Mucosa of rectum (tissue), 2 donors: ENCODE measurements at regions not wholly inside any gene's neighbourhood (a gene's known extent, or its start where the extent isn't known, plus 50 kb on each side); places are given as distances from the start of the nearest gene placed in this dataset.

ENCODE experiments used
- H3K27ac ChIP-seq, 2 donors: one replicate each; pipeline ENCODE4 v1.7.0; 2013; ENCODE audit warnings: inconsistent platforms in 2 of 2, low read depth in 2 of 2, low read length in 2 of 2
- H3K27me3 ChIP-seq, 2 donors: one replicate each; pipeline ENCODE4 v1.7.0; 2013; ENCODE audit warnings: low read length in 2 of 2; ENCODE audit not compliant: control insufficient read depth in 2 of 2, insufficient read depth in 2 of 2
- H3K36me3 ChIP-seq, 2 donors: one replicate each; pipeline ENCODE4 v1.7.0; 2013; ENCODE audit warnings: low read length in 2 of 2; ENCODE audit not compliant: control insufficient read depth in 2 of 2, insufficient read depth in 2 of 2
- H3K4me1 ChIP-seq, 2 donors: one replicate each; pipeline ENCODE4 v1.7.0; 2013; ENCODE audit warnings: low read length in 2 of 2, mild to moderate bottlenecking in 1 of 2; ENCODE audit not compliant: control insufficient read depth in 2 of 2, insufficient read depth in 2 of 2
- H3K4me3 ChIP-seq, 2 donors: one replicate each; pipeline ENCODE4 v1.7.0; 2013; ENCODE audit warnings: low read length in 2 of 2
- H3K9ac ChIP-seq, 2 donors: one replicate each; pipeline ENCODE4 v1.7.0; 2013; ENCODE audit warnings: low read length in 2 of 2, low read depth in 1 of 2, mild to moderate bottlenecking in 1 of 2
- H3K9me3 ChIP-seq, 2 donors: one replicate each; pipeline ENCODE4 v1.7.0; 2013; ENCODE audit warnings: low read length in 2 of 2; ENCODE audit not compliant: control insufficient read depth in 2 of 2
- donor health status: healthy.
- donor health status: Normal muscosa, but diverticular disease.

GRCh38 chr14:96637521-96637920 lies 135.3 kb downstream of the PAPOLA start:
- Histone ChIP-seq H3K4me1 (no peaks in the 10 kb centered on the region), H3K9me3 (no peaks in the 10 kb centered on the region), H3K9ac (no peak overlapping the region), H3K36me3 (no peaks in the 10 kb centered on the region), H3K27ac (no peak overlapping the region), H3K4me3 (no peak overlapping the region), H3K27me3 (no peaks in the 10 kb centered on the region)

GRCh38 chr14:96638041-96638855 lies 136.1 kb downstream of the PAPOLA start:
- Histone ChIP-seq H3K36me3 (no peaks in the 10 kb centered on the region), H3K27ac (no peak overlapping the region), H3K4me1 (no peaks in the 10 kb centered on the region), H3K27me3 (no peaks in the 10 kb centered on the region), H3K4me3 (no peak overlapping the region), H3K9me3 (no peaks in the 10 kb centered on the region), H3K9ac (no peak overlapping the region)

DNA sequence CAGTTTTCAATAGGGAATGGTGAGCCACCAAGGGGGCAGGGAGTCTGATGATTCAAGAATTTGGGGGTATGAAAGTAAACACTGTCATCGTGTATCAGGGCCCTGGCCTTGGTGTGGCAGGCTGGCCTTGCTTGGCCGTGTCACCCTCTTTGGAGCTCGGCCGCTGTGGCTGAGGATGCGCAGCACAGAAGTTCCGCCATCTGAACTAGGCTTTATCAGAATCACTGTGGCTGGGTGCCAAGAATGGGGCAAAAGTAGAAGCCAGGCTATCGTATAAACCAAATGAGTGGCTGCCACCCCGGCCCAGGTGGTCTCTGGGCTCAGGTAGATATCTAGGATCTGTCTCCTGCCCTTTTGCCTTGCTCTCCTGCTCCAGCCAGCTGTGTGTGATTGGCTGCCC lies 137.4 kb downstream of the PAPOLA start:
- Histone ChIP-seq H3K27me3 (no peaks in the 10 kb centered on the region), H3K9ac (no peak overlapping the region), H3K27ac (no peak overlapping the region), H3K4me1 (no peaks in the 10 kb centered on the region), H3K36me3 (no peaks in the 10 kb centered on the region), H3K4me3 (no peak overlapping the region), H3K9me3 (no peaks in the 10 kb centered on the region)

DNA sequence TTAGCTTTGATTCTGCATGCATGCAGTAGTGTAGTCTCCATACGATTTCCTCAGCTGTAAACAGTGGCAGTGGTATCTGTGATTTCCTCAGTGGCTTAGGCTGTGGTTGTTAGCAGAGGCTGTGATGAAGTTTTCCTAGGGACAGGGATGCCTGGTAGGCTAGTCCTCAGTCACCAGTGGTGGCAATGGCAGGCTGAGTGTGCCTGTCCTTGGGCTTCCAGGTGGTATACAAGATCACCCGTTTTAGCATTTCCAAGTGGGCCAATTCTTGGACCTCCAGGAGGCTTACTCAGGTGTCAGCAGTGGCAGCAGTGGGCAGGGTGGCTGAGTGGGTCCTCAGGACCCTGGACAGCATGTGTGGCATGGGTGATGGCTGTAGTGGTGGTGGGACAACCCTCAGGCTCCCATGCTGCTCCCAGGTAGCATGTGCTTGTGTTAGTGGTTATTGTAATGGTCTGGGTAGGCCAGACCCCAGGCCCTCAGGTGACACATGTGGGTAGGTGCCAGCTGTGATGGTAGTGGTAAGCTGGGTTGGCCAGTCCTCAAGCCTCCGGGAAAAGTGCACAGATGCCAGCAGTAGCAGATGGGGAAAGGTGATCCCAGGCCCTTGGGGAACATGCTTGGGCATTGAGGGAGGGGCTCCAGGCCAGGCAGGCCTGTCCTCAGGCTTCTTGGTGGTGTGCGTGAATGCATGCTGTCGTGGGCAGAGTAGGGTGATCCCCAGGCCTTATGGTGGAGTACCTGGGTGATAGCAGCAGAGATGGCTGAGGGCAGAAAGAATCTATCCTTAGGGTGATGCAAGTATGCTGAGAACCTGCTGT lies 146.5 kb downstream of the PAPOLA start:
- Histone ChIP-seq H3K9me3 (no peaks in the 10 kb centered on the region), H3K36me3 (no peaks in the 10 kb centered on the region), H3K27ac (no peak overlapping the region), H3K27me3 (no peaks in the 10 kb centered on the region), H3K4me1 (no peaks in the 10 kb centered on the region), H3K9ac (no peak overlapping the region), H3K4me3 (no peak overlapping the region)

DNA sequence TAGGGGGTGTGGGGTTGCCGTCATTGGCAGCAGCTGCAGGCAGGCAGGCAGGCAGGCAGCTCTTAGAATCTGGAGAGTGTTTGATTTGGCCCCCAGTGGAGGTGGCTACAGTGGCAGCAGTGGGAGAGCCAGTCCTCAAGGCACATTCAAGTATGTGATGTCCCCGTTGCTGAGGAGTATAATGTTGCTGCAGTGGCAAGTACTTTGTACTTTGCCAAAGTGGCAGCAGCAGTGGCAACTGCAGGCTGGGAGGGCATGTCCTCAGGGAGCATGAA lies 147.1 kb downstream of the PAPOLA start:
- no peaks in the 10 kb centered on the region for H3K9me3 ChIP-seq
- no peaks in the 10 kb centered on the region for H3K36me3 ChIP-seq
- H3K9ac ChIP-seq: no peak overlapping the region
- no peak overlapping the region for H3K4me3 ChIP-seq
- H3K27ac ChIP-seq: no peak overlapping the region
- H3K27me3 ChIP-seq: no peaks in the 10 kb centered on the region
- no peaks in the 10 kb centered on the region for H3K4me1 ChIP-seq

DNA sequence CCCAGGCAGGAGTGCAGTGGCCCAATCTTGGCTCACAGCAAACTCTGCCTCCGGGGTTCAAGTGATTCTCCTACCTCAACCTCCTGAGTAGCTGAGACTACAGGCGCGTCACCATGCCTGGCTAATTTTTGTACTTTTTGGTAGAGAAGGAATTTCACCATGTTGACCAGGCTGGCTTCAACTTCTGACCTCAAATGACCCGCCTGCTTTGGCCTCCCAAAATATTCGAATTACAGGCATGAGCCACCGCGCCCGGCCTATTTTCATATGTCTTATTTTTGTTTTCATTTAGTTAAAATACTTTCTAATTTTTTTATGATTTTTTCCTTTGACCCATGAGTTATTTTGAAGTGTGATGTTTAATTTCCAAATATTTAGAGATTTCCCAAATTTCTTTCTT lies 143.6 kb upstream of the VRK1 start:
- H3K27me3 ChIP-seq: no peaks in the 10 kb centered on the region

GRCh38 chr14:96658611-96659010 lies 138.6 kb upstream of the VRK1 start:
- Histone ChIP-seq H3K9ac (no peak overlapping the region), H3K4me1 (no peaks in the 10 kb centered on the region), H3K9me3 (no peaks in the 10 kb centered on the region), H3K4me3 (no peak overlapping the region), H3K27ac (no peak overlapping the region), H3K27me3 (peaks cover 0 to 5% of the 10 kb centered on the region in 2 donors), H3K36me3 (no peaks in the 10 kb centered on the region)

More for the DNA sequence above, 143.6 kb upstream of the VRK1 start:
- H3K36me3 ChIP-seq: no peaks in the 10 kb centered on the region
- H3K9me3 ChIP-seq: no peaks in the 10 kb centered on the region
- H3K4me1 ChIP-seq: no peaks in the 10 kb centered on the region
- no peak overlapping the region for H3K9ac ChIP-seq
- no peak overlapping the region for H3K27ac ChIP-seq
- no peak overlapping the region for H3K4me3 ChIP-seq

- H3K4me1 ChIP-seq: no peaks in the 10 kb centered on the region
- no peak overlapping the region for H3K9ac ChIP-seq
- H3K4me3 ChIP-seq: no peak overlapping the region
- no peaks in the 10 kb centered on the region for H3K9me3 ChIP-seq
- no peak overlapping the region for H3K27ac ChIP-seq
- H3K27me3 ChIP-seq: peaks cover 0 to 5% of the 10 kb centered on the region in 2 donors
- no peaks in the 10 kb centered on the region for H3K36me3 ChIP-seq
Observed at GRCh38 chr14:96660123-96660522, 137.1 kb upstream of the VRK1 start.

GRCh38 chr14:96660667-96661066 lies 136.5 kb upstream of the VRK1 start:
- Histone ChIP-seq H3K27ac (no peak overlapping the region), H3K9ac (no peak overlapping the region), H3K36me3 (no peaks in the 10 kb centered on the region), H3K4me3 (no peak overlapping the region), H3K27me3 (peaks cover 0 to 5% of the 10 kb centered on the region in 2 donors), H3K4me1 (no peaks in the 10 kb centered on the region), H3K9me3 (no peaks in the 10 kb centered on the region)

- Histone ChIP-seq H3K9me3 (no peaks in the 10 kb centered on the region), H3K4me1 (no peaks in the 10 kb centered on the region), H3K27me3 (peaks cover 0 to 5% of the 10 kb centered on the region in 2 donors), H3K27ac (no peak overlapping the region), H3K36me3 (no peaks in the 10 kb centered on the region), H3K4me3 (no peak overlapping the region), H3K9ac (no peak overlapping the region)
Observed at GRCh38 chr14:96661244-96661969, 135.8 kb upstream of the VRK1 start.
